Kidney epithelial cell (primary cell): ENCODE measurements at regions not wholly inside any gene's neighbourhood (a gene's known extent, or its start where the extent isn't known, plus 50 kb on each side); places are given as distances from the start of the nearest gene placed in this dataset.

ENCODE experiments used
- DNase-seq: peaks from one replicate; pipeline ENCODE4 v3.0.0-alpha.2; 2010; ENCODE audit warnings: low read depth
- H3K27me3 ChIP-seq: 2 replicates; pipeline ENCODE4 v1.6.0; 2011; ENCODE audit warnings: low read length; ENCODE audit not compliant: control insufficient read depth, insufficient read depth
- H3K36me3 ChIP-seq: 2 replicates; pipeline ENCODE4 v1.5.1; 2011; ENCODE audit warnings: low read length; ENCODE audit not compliant: control insufficient read depth, insufficient read depth
- H3K4me3 ChIP-seq: 2 replicates; pipeline ENCODE4 v1.5.1; 2011; ENCODE audit warnings: low read depth, mild to moderate bottlenecking, control low read depth, low read length
- CTCF ChIP-seq: IDR thresholded peaks from 2 replicates; pipeline ENCODE4 v1.5.1; 2011; ENCODE audit warnings: mild to moderate bottlenecking, moderate library complexity, low read length, control low read depth, inconsistent platforms; ENCODE audit not compliant: insufficient read depth, poor library complexity, severe bottlenecking

GRCh38 chr14:99116741-99117295, 155.2 kb downstream of the BCL11B start:
- no peaks in the 10 kb centered on the region for H3K36me3 ChIP-seq
- peaks cover 21% of the 10 kb centered on the region for H3K27me3 ChIP-seq
- no peak for TF ChIP-seq CTCF
- no peak for DNase-seq
- no peak overlapping the region for H3K4me3 ChIP-seq

GRCh38 chr14:99117671-99118045, 154.3 kb downstream of the BCL11B start:
- Histone ChIP-seq H3K36me3 (no peaks in the 10 kb centered on the region), H3K4me3 (no peak overlapping the region), H3K27me3 (peaks cover 21% of the 10 kb centered on the region)
- TF ChIP-seq CTCF = no peak
- no peak for DNase-seq

GRCh38 chr14:99118046-99118721, 153.8 kb downstream of the BCL11B start:
- DNase-seq = no peak
- H3K4me3 ChIP-seq = no peak overlapping the region
- no peak for TF ChIP-seq CTCF
- H3K27me3 ChIP-seq = peaks cover 21% of the 10 kb centered on the region
- no peaks in the 10 kb centered on the region for H3K36me3 ChIP-seq

GRCh38 chr14:99118946-99119345, 153.1 kb downstream of the BCL11B start:
- Histone ChIP-seq H3K4me3 (no peak overlapping the region), H3K36me3 (no peaks in the 10 kb centered on the region), H3K27me3 (peaks cover 21% of the 10 kb centered on the region)
- no peak for TF ChIP-seq CTCF
- no peak for DNase-seq
